Neural progenitor cell (in vitro differentiated cells): ENCODE measurements at regions not wholly inside any gene's neighbourhood (a gene's known extent, or its start where the extent isn't known, plus 50 kb on each side); places are given as distances from the start of the nearest gene placed in this dataset.

Experiments
- CTCF ChIP-seq: fragments of 200-600 bp; sonication (generic); IDR thresholded peaks from 2 replicates; pipeline ENCODE4 v1.5.1; 2017; ENCODE audit warnings: antibody characterized with exemption, mild to moderate bottlenecking
- EZH2 ChIP-seq: fragments of 200-600 bp; sonication (generic); IDR thresholded peaks from 2 replicates; pipeline ENCODE4 v1.6.1; 2017; ENCODE audit warnings: antibody characterized with exemption, mild to moderate bottlenecking, moderate library complexity
- EZH2phosphoT487 ChIP-seq: fragments of 200-600 bp; sonication (generic); IDR thresholded peaks from 2 replicates; pipeline ENCODE4 v1.6.1; 2017; ENCODE audit warnings: antibody characterized with exemption

- no peak for TF ChIP-seq CTCF
- no peak for TF ChIP-seq EZH2phosphoT487
- TF ChIP-seq EZH2: no peak
These were observed 651.2 kb downstream of the DIPK2A start for GRCh38 chr3:144622845-144623244.
